H9 (cell line): ENCODE measurements at regions not wholly inside any gene's neighbourhood (a gene's known extent, or its start where the extent isn't known, plus 50 kb on each side); places are given as distances from the start of the nearest gene placed in this dataset.

Experiments used
- DNase-seq: peaks from one replicate; pipeline ENCODE4 v3.0.0-alpha.2; 2017
- H2AFZ ChIP-seq: one replicate; pipeline ENCODE4 v1.6.1; 2013; ENCODE audit warnings: mild to moderate bottlenecking, low read length, control low read depth, moderate library complexity
- H2AK5ac ChIP-seq: 2 replicates; pipeline ENCODE4 v1.6.1; 2013; ENCODE audit warnings: low read length, control low read depth, mixed read lengths; ENCODE audit not compliant: insufficient read length
- H2BK120ac ChIP-seq: one replicate; pipeline ENCODE4 v1.6.1; 2013; ENCODE audit warnings: low read depth, mild to moderate bottlenecking, low read length, control low read depth, inconsistent platforms; ENCODE audit not compliant: poor library complexity, severe bottlenecking
- H2BK12ac ChIP-seq: 2 replicates; pipeline ENCODE4 v1.6.1; 2013; ENCODE audit warnings: low read length, control low read depth, mixed read lengths, low read depth; ENCODE audit not compliant: insufficient read length
- H2BK15ac ChIP-seq: 2 replicates; pipeline ENCODE4 v1.6.1; 2013; ENCODE audit warnings: low read depth, low read length, control low read depth
- H2BK20ac ChIP-seq: one replicate; pipeline ENCODE4 v1.6.1; 2013; ENCODE audit warnings: low read depth, mild to moderate bottlenecking, low read length, control low read depth, inconsistent platforms; ENCODE audit not compliant: poor library complexity, severe bottlenecking
- H2BK5ac ChIP-seq: 2 replicates; pipeline ENCODE4 v1.6.1; 2013; ENCODE audit warnings: low read length, control low read depth, mixed read lengths; ENCODE audit not compliant: insufficient read length
- H3K14ac ChIP-seq: 2 replicates; pipeline ENCODE4 v1.6.1; 2013; ENCODE audit warnings: low read length, control low read depth; ENCODE audit not compliant: insufficient read depth
- H3K18ac ChIP-seq: 2 replicates; pipeline ENCODE4 v1.6.1; 2013; ENCODE audit warnings: low read depth, mild to moderate bottlenecking, mixed read lengths, low read length, control low read depth; ENCODE audit not compliant: insufficient read length
- H3K23ac ChIP-seq: 2 replicates; pipeline ENCODE4 v1.6.1; 2013; ENCODE audit warnings: low read length, control low read depth, mixed read lengths, low read depth; ENCODE audit not compliant: insufficient read length
- H3K23me2 ChIP-seq: 2 replicates; pipeline ENCODE4 v1.6.1; 2013; ENCODE audit warnings: low read depth, mild to moderate bottlenecking, mixed read lengths, low read length, control low read depth; ENCODE audit not compliant: insufficient read length, poor library complexity, severe bottlenecking
- H3K27ac ChIP-seq: 2 replicates; pipeline ENCODE4 v1.5.1; 2013; ENCODE audit warnings: low read length, control low read depth, mixed read lengths, low read depth; ENCODE audit not compliant: insufficient read length
- H3K27me3 ChIP-seq: 2 replicates; pipeline ENCODE4 v1.6.1; 2013; ENCODE audit warnings: low read length, control low read depth, inconsistent platforms; ENCODE audit not compliant: insufficient read depth
- H3K4ac ChIP-seq: 2 replicates; pipeline ENCODE4 v1.6.1; 2013; ENCODE audit warnings: low read depth, mild to moderate bottlenecking, control low read depth, inconsistent platforms, low read length, moderate library complexity
- H3K4me1 ChIP-seq: 2 replicates; pipeline ENCODE4 v1.6.1; 2013; ENCODE audit warnings: low read length, control low read depth, inconsistent platforms; ENCODE audit not compliant: insufficient read depth
- H3K4me2 ChIP-seq: 2 replicates; pipeline ENCODE4 v1.6.1; 2013; ENCODE audit warnings: low read length, control low read depth, mixed read lengths; ENCODE audit not compliant: insufficient read length, insufficient read depth
- H3K56ac ChIP-seq: 2 replicates; pipeline ENCODE4 v1.6.1; 2013; ENCODE audit warnings: low read depth, mild to moderate bottlenecking, mixed read lengths, low read length, control low read depth; ENCODE audit not compliant: insufficient read length
- H3K79me1 ChIP-seq: 2 replicates; pipeline ENCODE4 v1.6.1; 2013; ENCODE audit warnings: low read depth, mild to moderate bottlenecking, moderate library complexity, low read length, control low read depth, inconsistent platforms; ENCODE audit not compliant: insufficient read depth, poor library complexity, severe bottlenecking
- H3K79me2 ChIP-seq: 2 replicates; pipeline ENCODE4 v1.6.1; 2013; ENCODE audit warnings: low read length, control low read depth, inconsistent platforms; ENCODE audit not compliant: insufficient read depth
- H3K9ac ChIP-seq: 2 replicates; pipeline ENCODE4 v1.6.1; 2013; ENCODE audit warnings: low read length, control low read depth, mixed read lengths; ENCODE audit not compliant: insufficient read length; ENCODE audit errors: extremely low read depth
- H3K9me3 ChIP-seq: one replicate; pipeline ENCODE4 v1.6.1; 2013; ENCODE audit warnings: low read depth, low read length, inconsistent platforms; ENCODE audit not compliant: control insufficient read depth
- H3T11ph ChIP-seq: one replicate; pipeline ENCODE4 v1.6.1; 2013; ENCODE audit warnings: mild to moderate bottlenecking, low read length, control low read depth, inconsistent platforms
- H4K20me1 ChIP-seq: one replicate; pipeline ENCODE4 v1.6.1; 2013; ENCODE audit not compliant: control insufficient read depth, insufficient read length, insufficient read depth
- H4K5ac ChIP-seq: 2 replicates; pipeline ENCODE4 v1.6.1; 2013; ENCODE audit warnings: low read depth, mild to moderate bottlenecking, mixed read lengths, low read length, control low read depth; ENCODE audit not compliant: insufficient read length
- H4K8ac ChIP-seq: replicated peaks from 2 replicates; pipeline ENCODE4 v1.6.1; 2013; ENCODE audit warnings: low read length, control low read depth, mixed read lengths, low read depth; ENCODE audit not compliant: insufficient read length
- H4K91ac ChIP-seq: 2 replicates; pipeline ENCODE4 v1.6.1; 2013; ENCODE audit warnings: low read depth, mild to moderate bottlenecking, moderate library complexity, mixed read lengths, low read length, control low read depth; ENCODE audit not compliant: insufficient read length
- H3K27ac Mint-ChIP-seq, 3 experiments: 2 replicates in 2 of 3; 3 replicates in 1 of 3; pipeline ENCODE4 v1.8.0; 2020 to 2021; ENCODE audit warnings: mixed read lengths in 3 of 3, mild to moderate bottlenecking in 1 of 3, moderate library complexity in 1 of 3
- H3K27me3 Mint-ChIP-seq: 2 replicates; pipeline ENCODE4 v1.8.0; 2021; ENCODE audit warnings: low read depth, mild to moderate bottlenecking, moderate library complexity, mixed read lengths
- H3K36me3 Mint-ChIP-seq, 3 experiments: 2 replicates in 2 of 3; 3 replicates in 1 of 3; pipeline ENCODE4 v1.8.0; 2020 to 2021; ENCODE audit warnings: low read depth in 3 of 3, mixed read lengths in 3 of 3; ENCODE audit not compliant: insufficient read depth in 1 of 3
- H3K4me1 Mint-ChIP-seq, 2 experiments: 2 replicates each; pipeline ENCODE4 v1.8.0; 2020; ENCODE audit warnings: mixed read lengths in 2 of 2
- H3K4me3 Mint-ChIP-seq, 2 experiments: 2 replicates in 1 of 2; 3 replicates in 1 of 2; pipeline ENCODE4 v1.8.0; 2020 to 2021; ENCODE audit warnings: mild to moderate bottlenecking in 2 of 2, mixed read lengths in 2 of 2, moderate library complexity in 1 of 2
- H3K9me3 Mint-ChIP-seq, 2 experiments: 2 replicates in 1 of 2; 3 replicates in 1 of 2; pipeline ENCODE4 v1.8.0; 2020; ENCODE audit warnings: mild to moderate bottlenecking in 2 of 2, mixed read lengths in 2 of 2, moderate library complexity in 1 of 2
- WGBS: extraction: QIAGEN DNeasy Blood & Tissue Kit; methylation state at CpG from one replicate; pipeline ENCODE4 v1.1.7; 2013; ENCODE audit warnings: missing lambda C conversion rate, low lambda C conversion rate, mixed read lengths; ENCODE audit not compliant: insufficient read length; ENCODE audit errors: extremely low coverage; 5-methylcytosine and 5-hydroxymethylcytosine counted together
- TF ChIP-seq, protein P1 (sequence below): fragments of 200-600 bp; sonication (generic); conservative IDR thresholded peaks from 3 replicates; pipeline ENCODE4 v1.8.0; 2021; ENCODE audit warnings: antibody characterized with exemption, mild to moderate bottlenecking

DNA sequence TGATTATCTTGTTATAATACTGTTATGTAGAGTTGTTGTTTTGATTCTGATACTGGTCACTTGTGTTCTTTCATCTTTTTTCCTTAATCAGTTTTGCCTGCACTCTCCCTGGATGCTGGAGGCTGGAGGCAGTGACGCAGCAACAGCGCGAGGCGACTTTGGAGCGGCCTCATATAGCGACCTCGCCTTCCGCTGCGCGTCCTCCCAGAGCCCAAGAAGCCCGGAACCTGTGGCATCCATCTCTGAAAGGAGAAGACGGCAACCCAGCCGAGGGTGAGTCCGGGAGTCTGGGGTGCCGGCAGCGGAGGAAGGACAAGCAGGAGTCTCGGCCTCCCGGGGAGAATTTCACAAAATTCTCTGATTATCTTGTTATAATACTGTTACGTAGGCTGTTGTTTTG lies 161.2 kb downstream of the ZNF33B start:
- Histone ChIP-seq H3K56ac (no peak overlapping the region), H3K14ac (no peak overlapping the region), H3K9me3 (peaks cover 74% of the 10 kb centered on the region), H2AK5ac (no peak overlapping the region), H2BK120ac (no peak overlapping the region), H3K18ac (no peak overlapping the region), H3K27ac (no peak overlapping the region), H3K4ac (no peak overlapping the region), H3K9ac (no peak overlapping the region), H3K4me1 (no peaks in the 10 kb centered on the region), H3T11ph (no peak overlapping the region), H4K91ac (no peak overlapping the region), H2AFZ (no peak overlapping the region), H3K23ac (no peak overlapping the region), H4K5ac (no peak overlapping the region), H3K79me2 (no peaks in the 10 kb centered on the region), H2BK12ac (no peak overlapping the region), H3K4me2 (no peak overlapping the region), H3K27me3 (no peaks in the 10 kb centered on the region), H2BK5ac (no peak overlapping the region), H3K23me2 (no peaks in the 10 kb centered on the region), H3K79me1 (no peaks in the 10 kb centered on the region), H4K20me1 (no peaks in the 10 kb centered on the region), H2BK20ac (no peak overlapping the region), H4K8ac (no peak overlapping the region), H2BK15ac (no peak overlapping the region)
- H3K27ac Mint-ChIP-seq: no peak overlapping the region
- no peak overlapping the region for H3K4me3 Mint-ChIP-seq
- no peaks in the 10 kb centered on the region for H3K4me1 Mint-ChIP-seq
- TF ChIP-seq, protein P1, sequence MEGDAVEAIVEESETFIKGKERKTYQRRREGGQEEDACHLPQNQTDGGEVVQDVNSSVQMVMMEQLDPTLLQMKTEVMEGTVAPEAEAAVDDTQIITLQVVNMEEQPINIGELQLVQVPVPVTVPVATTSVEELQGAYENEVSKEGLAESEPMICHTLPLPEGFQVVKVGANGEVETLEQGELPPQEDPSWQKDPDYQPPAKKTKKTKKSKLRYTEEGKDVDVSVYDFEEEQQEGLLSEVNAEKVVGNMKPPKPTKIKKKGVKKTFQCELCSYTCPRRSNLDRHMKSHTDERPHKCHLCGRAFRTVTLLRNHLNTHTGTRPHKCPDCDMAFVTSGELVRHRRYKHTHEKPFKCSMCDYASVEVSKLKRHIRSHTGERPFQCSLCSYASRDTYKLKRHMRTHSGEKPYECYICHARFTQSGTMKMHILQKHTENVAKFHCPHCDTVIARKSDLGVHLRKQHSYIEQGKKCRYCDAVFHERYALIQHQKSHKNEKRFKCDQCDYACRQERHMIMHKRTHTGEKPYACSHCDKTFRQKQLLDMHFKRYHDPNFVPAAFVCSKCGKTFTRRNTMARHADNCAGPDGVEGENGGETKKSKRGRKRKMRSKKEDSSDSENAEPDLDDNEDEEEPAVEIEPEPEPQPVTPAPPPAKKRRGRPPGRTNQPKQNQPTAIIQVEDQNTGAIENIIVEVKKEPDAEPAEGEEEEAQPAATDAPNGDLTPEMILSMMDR: no peak
- peaks cover 4 to 26% (median 16%) of the 10 kb centered on the region in 3 experiments; a peak in 5 of 7 replicates for H3K36me3 Mint-ChIP-seq
- H3K9me3 Mint-ChIP-seq: peaks cover 89 to 93% of the 10 kb centered on the region in 2 experiments
- no CpG with 5 or more reads among the region's 19 CpGs for WGBS
- peaks cover 3% of the 10 kb centered on the region; the same call in 1 of the 2 replicates for H3K27me3 Mint-ChIP-seq
- no peak for DNase-seq
